ENCODE measurements at regions not wholly inside any gene's neighbourhood (a gene's known extent, or its start where the extent isn't known, plus 50 kb on each side); places are given as distances from the start of the nearest gene placed in this dataset.

DNA sequence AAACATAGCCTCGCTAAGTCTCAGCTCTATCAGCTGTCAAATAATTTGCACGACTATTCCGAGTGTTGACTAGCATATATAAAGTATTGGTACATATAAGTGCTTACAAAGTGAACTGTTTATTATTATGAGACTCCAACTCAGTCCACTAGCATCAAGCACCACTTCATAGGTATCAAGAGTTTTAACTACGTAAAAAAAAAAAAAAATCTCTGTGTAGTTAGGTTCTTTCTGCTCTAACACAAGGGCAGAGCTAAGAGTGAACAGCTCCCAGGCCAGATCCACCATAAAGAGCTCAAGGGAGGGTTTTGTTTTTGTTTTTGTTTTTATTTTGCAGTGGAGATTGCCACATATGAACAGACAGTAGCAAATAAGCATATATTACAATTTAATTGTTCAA lies 309.8 kb upstream of the SGK1 start:
- TF ChIP-seq, protein P1, sequence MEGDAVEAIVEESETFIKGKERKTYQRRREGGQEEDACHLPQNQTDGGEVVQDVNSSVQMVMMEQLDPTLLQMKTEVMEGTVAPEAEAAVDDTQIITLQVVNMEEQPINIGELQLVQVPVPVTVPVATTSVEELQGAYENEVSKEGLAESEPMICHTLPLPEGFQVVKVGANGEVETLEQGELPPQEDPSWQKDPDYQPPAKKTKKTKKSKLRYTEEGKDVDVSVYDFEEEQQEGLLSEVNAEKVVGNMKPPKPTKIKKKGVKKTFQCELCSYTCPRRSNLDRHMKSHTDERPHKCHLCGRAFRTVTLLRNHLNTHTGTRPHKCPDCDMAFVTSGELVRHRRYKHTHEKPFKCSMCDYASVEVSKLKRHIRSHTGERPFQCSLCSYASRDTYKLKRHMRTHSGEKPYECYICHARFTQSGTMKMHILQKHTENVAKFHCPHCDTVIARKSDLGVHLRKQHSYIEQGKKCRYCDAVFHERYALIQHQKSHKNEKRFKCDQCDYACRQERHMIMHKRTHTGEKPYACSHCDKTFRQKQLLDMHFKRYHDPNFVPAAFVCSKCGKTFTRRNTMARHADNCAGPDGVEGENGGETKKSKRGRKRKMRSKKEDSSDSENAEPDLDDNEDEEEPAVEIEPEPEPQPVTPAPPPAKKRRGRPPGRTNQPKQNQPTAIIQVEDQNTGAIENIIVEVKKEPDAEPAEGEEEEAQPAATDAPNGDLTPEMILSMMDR (IDR thresholded peaks at IDR 0.05), result no peak
- no peak for TF ChIP-seq POLR2AphosphoS5 (IDR thresholded peaks at IDR 0.05)
- no peak for TF ChIP-seq EP300 (IDR thresholded peaks at IDR 0.05)
